Endothelial cell (in vitro differentiated cells): ENCODE measurements at regions not wholly inside any gene's neighbourhood (a gene's known extent, or its start where the extent isn't known, plus 50 kb on each side); places are given as distances from the start of the nearest gene placed in this dataset.

Experiments
- DNase-seq: peaks from one replicate; pipeline ENCODE4 v3.0.0; 2021; ENCODE audit warnings: low spot score
- H3K27ac Mint-ChIP-seq: one replicate; pipeline ENCODE4 v1.8.0; 2021; ENCODE audit warnings: mixed read lengths, inconsistent platforms; ENCODE audit not compliant: unreplicated experiment
- H3K27me3 Mint-ChIP-seq: one replicate; pipeline ENCODE4 v1.8.0; 2021; ENCODE audit warnings: mild to moderate bottlenecking, moderate library complexity, mixed read lengths, inconsistent platforms; ENCODE audit not compliant: unreplicated experiment
- H3K36me3 Mint-ChIP-seq: one replicate; pipeline ENCODE4 v1.8.0; 2021; ENCODE audit warnings: mild to moderate bottlenecking, low read depth, mixed read lengths, inconsistent platforms; ENCODE audit not compliant: unreplicated experiment
- H3K4me1 Mint-ChIP-seq: one replicate; pipeline ENCODE4 v1.8.0; 2021; ENCODE audit warnings: mild to moderate bottlenecking, mixed read lengths, inconsistent platforms; ENCODE audit not compliant: unreplicated experiment
- H3K4me3 Mint-ChIP-seq: one replicate; pipeline ENCODE4 v1.8.0; 2021; ENCODE audit warnings: mild to moderate bottlenecking, mixed read lengths, inconsistent platforms; ENCODE audit not compliant: unreplicated experiment
- H3K9me3 Mint-ChIP-seq: one replicate; pipeline ENCODE4 v1.8.0; 2021; ENCODE audit warnings: mixed read lengths, inconsistent platforms; ENCODE audit not compliant: unreplicated experiment
- CTCF ChIP-seq: fragments of 200-600 bp; sonication (generic); IDR thresholded peaks from one replicate; pipeline ENCODE4 v1.5.0; 2021; ENCODE audit warnings: antibody characterized with exemption; ENCODE audit not compliant: unreplicated experiment

GRCh38 chr14:65286443-65286842 lies 126.1 kb upstream of the FUT8 start:
- H3K27ac Mint-ChIP-seq, result no peak overlapping the region
- H3K4me1 Mint-ChIP-seq, result peaks cover 26% of the 10 kb centered on the region
- peak; percentile 15 for TF ChIP-seq CTCF
- H3K36me3 Mint-ChIP-seq, result no peaks in the 10 kb centered on the region
- no peaks in the 10 kb centered on the region for H3K27me3 Mint-ChIP-seq
- H3K9me3 Mint-ChIP-seq, result no peaks in the 10 kb centered on the region
- no peak for DNase-seq
- H3K4me3 Mint-ChIP-seq, result no peak overlapping the region

GRCh38 chr14:65287264-65288131 lies 125.0 kb upstream of the FUT8 start:
- no peak for TF ChIP-seq CTCF
- no peaks in the 10 kb centered on the region for H3K9me3 Mint-ChIP-seq
- H3K27ac Mint-ChIP-seq, result no peak overlapping the region
- no peaks in the 10 kb centered on the region for H3K27me3 Mint-ChIP-seq
- H3K36me3 Mint-ChIP-seq, result no peaks in the 10 kb centered on the region
- no peak for DNase-seq
- peaks cover 16% of the 10 kb centered on the region for H3K4me1 Mint-ChIP-seq
- H3K4me3 Mint-ChIP-seq, result no peak overlapping the region

GRCh38 chr14:65290830-65291229 lies 121.7 kb upstream of the FUT8 start:
- no peak for TF ChIP-seq CTCF
- H3K4me1 Mint-ChIP-seq, result peaks cover 5% of the 10 kb centered on the region
- no peaks in the 10 kb centered on the region for H3K36me3 Mint-ChIP-seq
- H3K27ac Mint-ChIP-seq, result peak overlapping the region; percentile 27
- no peak overlapping the region for H3K4me3 Mint-ChIP-seq
- H3K9me3 Mint-ChIP-seq, result no peaks in the 10 kb centered on the region
- DNase-seq, result no peak
- no peaks in the 10 kb centered on the region for H3K27me3 Mint-ChIP-seq

- no peaks in the 10 kb centered on the region for H3K9me3 Mint-ChIP-seq
- H3K36me3 Mint-ChIP-seq, result no peaks in the 10 kb centered on the region
- H3K4me3 Mint-ChIP-seq, result no peak overlapping the region
- no peak for DNase-seq
- TF ChIP-seq CTCF, result no peak
- H3K27me3 Mint-ChIP-seq, result no peaks in the 10 kb centered on the region
- no peak overlapping the region for H3K27ac Mint-ChIP-seq
- H3K4me1 Mint-ChIP-seq, result peaks cover 5% of the 10 kb centered on the region
Observed at GRCh38 chr14:65291531-65291930, 121.0 kb upstream of the FUT8 start.

GRCh38 chr14:65294816-65295215 lies 117.7 kb upstream of the FUT8 start:
- no peaks in the 10 kb centered on the region for H3K36me3 Mint-ChIP-seq
- H3K4me3 Mint-ChIP-seq, result no peak overlapping the region
- no peak for DNase-seq
- H3K27ac Mint-ChIP-seq, result no peak overlapping the region
- H3K9me3 Mint-ChIP-seq, result no peaks in the 10 kb centered on the region
- no peaks in the 10 kb centered on the region for H3K4me1 Mint-ChIP-seq
- no peaks in the 10 kb centered on the region for H3K27me3 Mint-ChIP-seq
- TF ChIP-seq CTCF, result no peak
